ENCODE measurements at regions not wholly inside any gene's neighbourhood (a gene's known extent, or its start where the extent isn't known, plus 50 kb on each side); places are given as distances from the start of the nearest gene placed in this dataset.

DNA sequence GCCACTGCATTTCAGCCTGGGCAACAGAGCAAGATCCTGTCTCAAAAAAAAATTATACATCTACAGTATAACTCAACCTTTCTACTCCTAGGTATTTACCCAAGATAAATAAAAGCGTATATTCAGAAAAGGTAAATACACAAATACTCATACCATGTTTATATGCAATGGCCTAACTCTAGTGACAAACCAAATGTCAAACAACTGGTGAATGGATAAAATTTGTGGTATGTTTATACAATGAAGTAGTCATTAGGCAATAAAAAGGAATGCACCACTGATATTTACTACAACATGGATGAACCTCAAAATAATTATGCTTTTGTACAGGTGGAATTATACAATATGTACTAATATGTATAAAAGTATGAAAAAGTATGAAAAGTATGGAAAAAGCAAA, 174.2 kb upstream of the GORAB start (continued):
- TF ChIP-seq E4F1 (CRISPR knock-in tag; IDR thresholded peaks at IDR 0.05; ENCODE audit: borderline replicate concordance): no peak

DNA sequence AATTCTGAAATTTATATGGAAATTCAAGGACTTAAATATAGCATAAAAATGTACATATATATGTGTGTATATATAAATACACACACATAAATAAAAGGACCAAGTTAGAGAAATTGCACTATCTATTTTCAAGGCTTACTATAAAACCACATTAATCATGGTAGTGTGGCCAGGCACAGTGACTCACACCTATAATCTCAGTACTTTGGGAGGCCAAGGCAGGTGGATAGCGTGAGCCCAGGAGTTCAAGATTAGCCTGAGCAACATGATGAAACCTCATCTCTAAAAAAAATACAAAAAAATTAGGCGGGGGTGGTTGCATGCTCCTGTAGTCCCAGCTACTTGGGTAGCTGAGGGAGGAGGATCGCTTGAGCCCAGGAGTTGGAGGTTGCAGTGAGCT, 171.4 kb upstream of the GORAB start:
- CTCF ChIA-PET (ENCODE audit: low intra/inter-chr PET ratio): no interaction called here
- in situ Hi-C loops (cut with MboI) (no loop called here), intact Hi-C loops (cut with micrococcal nuclease) (no loop called here)
- Histone ChIP-seq H4K20me1 (replicated peaks; ENCODE audit: control insufficient read depth, insufficient read depth, low read length) (no peaks in the 10 kb centered on the region), H2AFZ (ENCODE audit: low read depth, low read length) (no peak overlapping the region), H3K9ac (ENCODE audit: insufficient read depth in 1 of 2, low read depth in 2 of 2, low read length in 2 of 2) (no peak overlapping the region), H3K27me3 (ENCODE audit: control insufficient read depth in 2 of 2, insufficient read depth in 2 of 2, low read length in 2 of 2) (no peaks in the 10 kb centered on the region), H3K4me1 (replicated peaks in 1 of 2; ENCODE audit: control insufficient read depth in 2 of 2, insufficient read depth in 2 of 2, low read length in 2 of 2) (no peaks in the 10 kb centered on the region), H3K79me2 (ENCODE audit: control insufficient read depth, insufficient read depth, low read length) (no peaks in the 10 kb centered on the region), H3K4me2 (ENCODE audit: insufficient read depth, low read length) (no peak overlapping the region), H3K9me3 (replicated peaks; ENCODE audit: control insufficient read depth, insufficient read depth, low read depth, low read length) (no peaks in the 10 kb centered on the region; the same call in 1 of the 2 replicates), H3K4me3 (no peak overlapping the region), H3K36me3 (ENCODE audit: control insufficient read depth, insufficient read depth, low read length) (no peaks in the 10 kb centered on the region), H3K27ac (ENCODE audit: extremely low read depth, low read depth, low read length) (no peak overlapping the region), H3K9me1 (ENCODE audit: control insufficient read depth, insufficient read depth, low read length) (no peaks in the 10 kb centered on the region)
- FAIRE-seq (no peak), DNase-seq (ENCODE audit: extremely low read depth in 1 of 4, low spot score in 3 of 4) (no peak), ATAC-seq (no peak)
- WGBS (ENCODE audit: insufficient coverage, low coverage, missing lambda C conversion rate): 3% methylated on average over 3 of the region's 3 CpGs
- POLR2A ChIA-PET: no interaction called here
- BruUV-seq (replicated peaks): no TSS peak
- TF ChIP-seq ZNF707 (CRISPR knock-in tag; conservative IDR thresholded peaks at IDR 0.05) (no peak), TCF7 (IDR thresholded peaks at IDR 0.05; ENCODE audit: borderline replicate concordance) (no peak), SMARCA4 (IDR thresholded peaks at IDR 0.05) (no peak), ARNT (IDR thresholded peaks at IDR 0.05) (no peak), SIX5 (IDR thresholded peaks at IDR 0.05; ENCODE audit: borderline replicate concordance in 1 of 2, insufficient read depth in 1 of 2, low read depth in 1 of 2, low read length in 2 of 2) (no peak), ZNF23 (CRISPR knock-in tag; IDR thresholded peaks at IDR 0.05) (no peak), BRF1 (IDR thresholded peaks at IDR 0.05; ENCODE audit: borderline replicate concordance, extremely low read depth, insufficient read length) (no peak), MAZ (CRISPR knock-in tag; conservative IDR thresholded peaks at IDR 0.05 in 1 of 2, IDR thresholded peaks at IDR 0.05 in 1 of 2) (no peak), TSC22D4 (tag; IDR thresholded peaks at IDR 0.05) (no peak), TEAD1 (CRISPR knock-in tag; IDR thresholded peaks at IDR 0.05) (no peak), DMBX1 (CRISPR knock-in tag; IDR thresholded peaks at IDR 0.05; ENCODE audit: borderline replicate concordance) (no peak), CBFA2T2 (conservative IDR thresholded peaks at IDR 0.05) (no peak), MAFG (tag; conservative IDR thresholded peaks at IDR 0.05) (no peak), PATZ1 (CRISPR knock-in tag; IDR thresholded peaks at IDR 0.05; ENCODE audit: borderline replicate concordance) (no peak)
- TF ChIP-seq, protein P1, sequence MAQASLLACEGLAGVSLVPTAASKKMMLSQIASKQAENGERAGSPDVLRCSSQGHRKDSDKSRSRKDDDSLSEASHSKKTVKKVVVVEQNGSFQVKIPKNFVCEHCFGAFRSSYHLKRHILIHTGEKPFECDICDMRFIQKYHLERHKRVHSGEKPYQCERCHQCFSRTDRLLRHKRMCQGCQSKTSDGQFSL (CRISPR knock-in tag; IDR thresholded peaks at IDR 0.05): no peak
- TF ChIP-seq, protein P1 (tag; IDR thresholded peaks at IDR 0.05): no peak
